HEK293 (cell line): ENCODE measurements at regions not wholly inside any gene's neighbourhood (a gene's known extent, or its start where the extent isn't known, plus 50 kb on each side); places are given as distances from the start of the nearest gene placed in this dataset.

Source experiments
- CTCF ChIA-PET: fragments of 350-600 bp; formaldehyde crosslinking; extraction: SDS; loops from one replicate; lab custom pipeline; 2021; ENCODE audit warnings: antibody characterized with exemption; lab: Yijun Ruan, JAX
- POLR2A ChIA-PET: fragments of 300-600 bp; formaldehyde crosslinking; extraction: SDS; loops from one replicate; lab custom pipeline; 2020; ENCODE audit warnings: antibody characterized with exemption, inconsistent platforms; lab: Yijun Ruan, JAX
- H3K27ac ChIP-seq: fragments of 200-500 bp; sonication (Bioruptor generic); 2 replicates; pipeline ENCODE4 v1.5.1; 2014; ENCODE audit warnings: low read depth, low read length, control low read depth, inconsistent platforms; ENCODE audit errors: extremely low read depth
- H3K36me3 ChIP-seq, 2 experiments: fragments of 200-500 bp in 1 of 2; sonication (Bioruptor generic) in 1 of 2; 1 replicate in 1 of 2; 2 replicates in 1 of 2; pipeline ENCODE4 v1.5.1; 2014 to 2017; ENCODE audit warnings: inconsistent platforms in 2 of 2, low read length in 2 of 2; ENCODE audit not compliant: control insufficient read depth in 2 of 2, insufficient read depth in 1 of 2
- H3K4me1 ChIP-seq: fragments of 200-500 bp; sonication (Bioruptor generic); 2 replicates; pipeline ENCODE4 v1.5.1; 2014; ENCODE audit warnings: mild to moderate bottlenecking, low read length, inconsistent platforms; ENCODE audit not compliant: control insufficient read depth, insufficient read depth
- H3K4me3 ChIP-seq: 2 replicates; pipeline ENCODE4 v1.5.1; 2011; ENCODE audit warnings: low read depth, mild to moderate bottlenecking, control low read depth, low read length, moderate library complexity
- H3K9me3 ChIP-seq: fragments of 200-500 bp; sonication (Bioruptor generic); 2 replicates; pipeline ENCODE4 v1.5.1; 2014; ENCODE audit warnings: low read depth, low read length, inconsistent platforms; ENCODE audit not compliant: control insufficient read depth, insufficient read depth
- GFI1B ChIP-seq: fragments of 450-650 bp; formaldehyde crosslinking; IDR thresholded peaks from 2 replicates; pipeline ENCODE4 v1.5.1; 2016; ENCODE audit warnings: missing biosample characterization, missing genetic modification characterization
- SCRT1 ChIP-seq: fragments of 450-650 bp; formaldehyde crosslinking; IDR thresholded peaks from 2 replicates; pipeline ENCODE4 v1.5.1; 2016; ENCODE audit warnings: missing biosample characterization, missing genetic modification characterization, borderline replicate concordance
- SP7 ChIP-seq: fragments of 450-650 bp; formaldehyde crosslinking; IDR thresholded peaks from 2 replicates; pipeline ENCODE4 v1.5.1; 2016; ENCODE audit warnings: missing biosample characterization, missing genetic modification characterization
- TCF7L2 ChIP-seq: IDR thresholded peaks from 2 replicates; pipeline ENCODE4 v1.6.1; 2011; ENCODE audit warnings: low read depth, mild to moderate bottlenecking, inconsistent platforms, low read length, moderate library complexity, borderline replicate concordance
- TRIM28 ChIP-seq: IDR thresholded peaks from 2 replicates; pipeline ENCODE4 v1.6.1; 2011; ENCODE audit warnings: low read length, control low read depth, borderline replicate concordance
- YY2 ChIP-seq: fragments of 450-650 bp; formaldehyde crosslinking; IDR thresholded peaks from 2 replicates; pipeline ENCODE4 v1.5.1; 2016; ENCODE audit warnings: missing biosample characterization, missing genetic modification characterization
- ZBTB1 ChIP-seq: fragments of 450-650 bp; formaldehyde crosslinking; IDR thresholded peaks from 2 replicates; pipeline ENCODE4 v1.5.1; 2016; ENCODE audit warnings: missing biosample characterization, missing genetic modification characterization
- ZNF138 ChIP-seq: fragments of 450-650 bp; formaldehyde crosslinking; IDR thresholded peaks from 2 replicates; pipeline ENCODE4 v1.5.1; 2016; ENCODE audit warnings: missing biosample characterization, missing genetic modification characterization, borderline replicate concordance
- ZNF211 ChIP-seq: fragments of 450-650 bp; formaldehyde crosslinking; IDR thresholded peaks from 2 replicates; pipeline ENCODE4 v1.5.1; 2016; ENCODE audit warnings: low read depth, missing biosample characterization, missing genetic modification characterization
- ZNF223 ChIP-seq: fragments of 450-650 bp; formaldehyde crosslinking; IDR thresholded peaks from 2 replicates; pipeline ENCODE4 v1.5.1; 2016; ENCODE audit warnings: missing biosample characterization, missing genetic modification characterization
- ZNF37A ChIP-seq: fragments of 450-650 bp; IDR thresholded peaks from 2 replicates; pipeline ENCODE4 v1.5.1; 2018; ENCODE audit warnings: missing biosample characterization, missing genetic modification characterization
- ZNF521 ChIP-seq: fragments of 450-650 bp; formaldehyde crosslinking; IDR thresholded peaks from 2 replicates; pipeline ENCODE4 v1.5.1; 2017; ENCODE audit warnings: missing biosample characterization, mild to moderate bottlenecking, missing genetic modification characterization
- ZNF600 ChIP-seq: fragments of 450-650 bp; formaldehyde crosslinking; IDR thresholded peaks from 2 replicates; pipeline ENCODE4 v1.5.1; 2016; ENCODE audit warnings: missing biosample characterization, missing genetic modification characterization
- TF ChIP-seq, protein P1 (sequence below): fragments of 450-650 bp; formaldehyde crosslinking; IDR thresholded peaks from 2 replicates; pipeline ENCODE4 v1.5.1; 2016; ENCODE audit warnings: missing biosample characterization, missing genetic modification characterization
- TF ChIP-seq, protein P2 (sequence below): fragments of 450-650 bp; formaldehyde crosslinking; conservative IDR thresholded peaks from 2 replicates; pipeline ENCODE4 v1.5.1; 2016; ENCODE audit warnings: low read depth, missing biosample characterization, missing genetic modification characterization
- TF ChIP-seq, protein P3 (sequence below): fragments of 450-650 bp; formaldehyde crosslinking; IDR thresholded peaks from 2 replicates; pipeline ENCODE4 v1.5.1; 2016; ENCODE audit warnings: missing biosample characterization, missing genetic modification characterization
- TF ChIP-seq, protein P4 (sequence below): fragments of 450-650 bp; formaldehyde crosslinking; IDR thresholded peaks from 2 replicates; pipeline ENCODE4 v1.5.1; 2016; ENCODE audit warnings: missing biosample characterization, missing genetic modification characterization

DNA sequence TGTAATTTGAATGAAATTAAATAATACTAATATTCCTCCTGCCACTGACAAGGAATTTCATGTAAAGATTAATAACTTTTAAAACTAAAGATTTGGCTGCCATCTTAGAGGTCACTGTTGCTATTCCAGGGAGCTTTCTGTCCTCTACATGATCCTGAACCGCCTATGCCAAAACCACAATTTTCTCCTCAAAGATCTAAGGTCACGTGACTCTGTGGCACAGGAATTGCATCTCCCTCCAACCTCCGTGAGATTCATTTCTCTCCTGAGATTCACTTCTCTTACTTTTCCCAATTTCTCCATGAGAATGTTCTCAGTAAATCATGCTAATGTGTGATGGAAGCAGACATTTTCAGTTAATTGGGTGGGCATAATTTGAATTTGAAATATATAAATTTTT lies 379.6 kb upstream of the TSHZ2 start:
- H3K27ac ChIP-seq: no peak overlapping the region
- no peak overlapping the region for H3K4me3 ChIP-seq
- no peaks in the 10 kb centered on the region for H3K36me3 ChIP-seq
- POLR2A ChIA-PET: no interaction called here
- H3K9me3 ChIP-seq: no peaks in the 10 kb centered on the region
- no peaks in the 10 kb centered on the region for H3K4me1 ChIP-seq
- CTCF ChIA-PET: no interaction called here
- TF ChIP-seq ZNF223 (tag by site-specific recombination) (no peak), ZNF521 (no peak), TCF7L2 (no peak), GFI1B (tag by site-specific recombination) (no peak), ZNF600 (tag by site-specific recombination) (no peak)
- TF ChIP-seq, protein P1, sequence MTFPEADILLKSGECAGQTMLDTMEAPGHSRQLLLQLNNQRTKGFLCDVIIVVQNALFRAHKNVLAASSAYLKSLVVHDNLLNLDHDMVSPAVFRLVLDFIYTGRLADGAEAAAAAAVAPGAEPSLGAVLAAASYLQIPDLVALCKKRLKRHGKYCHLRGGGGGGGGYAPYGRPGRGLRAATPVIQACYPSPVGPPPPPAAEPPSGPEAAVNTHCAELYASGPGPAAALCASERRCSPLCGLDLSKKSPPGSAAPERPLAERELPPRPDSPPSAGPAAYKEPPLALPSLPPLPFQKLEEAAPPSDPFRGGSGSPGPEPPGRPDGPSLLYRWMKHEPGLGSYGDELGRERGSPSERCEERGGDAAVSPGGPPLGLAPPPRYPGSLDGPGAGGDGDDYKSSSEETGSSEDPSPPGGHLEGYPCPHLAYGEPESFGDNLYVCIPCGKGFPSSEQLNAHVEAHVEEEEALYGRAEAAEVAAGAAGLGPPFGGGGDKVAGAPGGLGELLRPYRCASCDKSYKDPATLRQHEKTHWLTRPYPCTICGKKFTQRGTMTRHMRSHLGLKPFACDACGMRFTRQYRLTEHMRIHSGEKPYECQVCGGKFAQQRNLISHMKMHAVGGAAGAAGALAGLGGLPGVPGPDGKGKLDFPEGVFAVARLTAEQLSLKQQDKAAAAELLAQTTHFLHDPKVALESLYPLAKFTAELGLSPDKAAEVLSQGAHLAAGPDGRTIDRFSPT: no peak

DNA sequence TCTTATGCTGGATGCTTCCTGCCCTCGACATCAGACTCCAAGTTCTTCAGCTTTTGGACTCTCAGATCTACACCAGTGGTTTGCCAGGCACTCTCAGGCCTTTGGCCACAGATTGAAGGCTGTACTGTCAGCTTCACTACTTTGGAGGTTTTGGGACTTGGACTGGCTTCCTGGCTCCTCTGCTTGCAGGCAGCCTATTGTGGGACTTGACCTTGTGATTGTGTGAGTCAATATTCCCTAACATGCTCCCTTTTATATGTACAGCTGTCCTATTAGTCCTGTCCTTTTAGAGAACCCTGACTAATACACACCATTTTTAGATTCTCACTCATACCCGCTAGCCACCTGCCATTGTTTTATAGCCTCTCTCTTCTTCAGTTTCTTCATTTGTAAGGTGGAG lies 382.1 kb upstream of the TSHZ2 start:
- no peaks in the 10 kb centered on the region for H3K4me1 ChIP-seq
- POLR2A ChIA-PET: no interaction called here
- H3K27ac ChIP-seq: no peak overlapping the region
- H3K36me3 ChIP-seq: no peaks in the 10 kb centered on the region
- no peaks in the 10 kb centered on the region for H3K9me3 ChIP-seq
- CTCF ChIA-PET: interaction anchor here (0.6 kb wide), 1 partner anchor 12 kb away, joined by 3 read pairs; no protein-coding TSS in a partner anchor
- H3K4me3 ChIP-seq: no peak overlapping the region
- TF ChIP-seq, protein P2, sequence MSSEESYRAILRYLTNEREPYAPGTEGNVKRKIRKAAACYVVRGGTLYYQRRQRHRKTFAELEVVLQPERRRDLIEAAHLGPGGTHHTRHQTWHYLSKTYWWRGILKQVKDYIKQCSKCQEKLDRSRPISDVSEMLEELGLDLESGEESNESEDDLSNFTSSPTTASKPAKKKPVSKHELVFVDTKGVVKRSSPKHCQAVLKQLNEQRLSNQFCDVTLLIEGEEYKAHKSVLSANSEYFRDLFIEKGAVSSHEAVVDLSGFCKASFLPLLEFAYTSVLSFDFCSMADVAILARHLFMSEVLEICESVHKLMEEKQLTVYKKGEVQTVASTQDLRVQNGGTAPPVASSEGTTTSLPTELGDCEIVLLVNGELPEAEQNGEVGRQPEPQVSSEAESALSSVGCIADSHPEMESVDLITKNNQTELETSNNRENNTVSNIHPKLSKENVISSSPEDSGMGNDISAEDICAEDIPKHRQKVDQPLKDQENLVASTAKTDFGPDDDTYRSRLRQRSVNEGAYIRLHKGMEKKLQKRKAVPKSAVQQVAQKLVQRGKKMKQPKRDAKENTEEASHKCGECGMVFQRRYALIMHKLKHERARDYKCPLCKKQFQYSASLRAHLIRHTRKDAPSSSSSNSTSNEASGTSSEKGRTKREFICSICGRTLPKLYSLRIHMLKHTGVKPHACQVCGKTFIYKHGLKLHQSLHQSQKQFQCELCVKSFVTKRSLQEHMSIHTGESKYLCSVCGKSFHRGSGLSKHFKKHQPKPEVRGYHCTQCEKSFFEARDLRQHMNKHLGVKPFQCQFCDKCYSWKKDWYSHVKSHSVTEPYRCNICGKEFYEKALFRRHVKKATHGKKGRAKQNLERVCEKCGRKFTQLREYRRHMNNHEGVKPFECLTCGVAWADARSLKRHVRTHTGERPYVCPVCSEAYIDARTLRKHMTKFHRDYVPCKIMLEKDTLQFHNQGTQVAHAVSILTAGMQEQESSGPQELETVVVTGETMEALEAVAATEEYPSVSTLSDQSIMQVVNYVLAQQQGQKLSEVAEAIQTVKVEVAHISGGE (tag by site-specific recombination): no peak
- TF ChIP-seq ZBTB1 (tag by site-specific recombination) (no peak), ZNF37A (tag by site-specific recombination) (no peak), SCRT1 (no peak), SP7 (tag by site-specific recombination) (no peak), YY2 (tag by site-specific recombination) (no peak), TRIM28 (no peak), ZNF138 (tag by site-specific recombination) (no peak), ZNF211 (no peak)
- TF ChIP-seq, protein P3, sequence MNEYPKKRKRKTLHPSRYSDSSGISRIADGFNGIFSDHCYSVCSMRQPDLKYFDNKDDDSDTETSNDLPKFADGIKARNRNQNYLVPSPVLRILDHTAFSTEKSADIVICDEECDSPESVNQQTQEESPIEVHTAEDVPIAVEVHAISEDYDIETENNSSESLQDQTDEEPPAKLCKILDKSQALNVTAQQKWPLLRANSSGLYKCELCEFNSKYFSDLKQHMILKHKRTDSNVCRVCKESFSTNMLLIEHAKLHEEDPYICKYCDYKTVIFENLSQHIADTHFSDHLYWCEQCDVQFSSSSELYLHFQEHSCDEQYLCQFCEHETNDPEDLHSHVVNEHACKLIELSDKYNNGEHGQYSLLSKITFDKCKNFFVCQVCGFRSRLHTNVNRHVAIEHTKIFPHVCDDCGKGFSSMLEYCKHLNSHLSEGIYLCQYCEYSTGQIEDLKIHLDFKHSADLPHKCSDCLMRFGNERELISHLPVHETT (tag by site-specific recombination): no peak
- TF ChIP-seq, protein P4, sequence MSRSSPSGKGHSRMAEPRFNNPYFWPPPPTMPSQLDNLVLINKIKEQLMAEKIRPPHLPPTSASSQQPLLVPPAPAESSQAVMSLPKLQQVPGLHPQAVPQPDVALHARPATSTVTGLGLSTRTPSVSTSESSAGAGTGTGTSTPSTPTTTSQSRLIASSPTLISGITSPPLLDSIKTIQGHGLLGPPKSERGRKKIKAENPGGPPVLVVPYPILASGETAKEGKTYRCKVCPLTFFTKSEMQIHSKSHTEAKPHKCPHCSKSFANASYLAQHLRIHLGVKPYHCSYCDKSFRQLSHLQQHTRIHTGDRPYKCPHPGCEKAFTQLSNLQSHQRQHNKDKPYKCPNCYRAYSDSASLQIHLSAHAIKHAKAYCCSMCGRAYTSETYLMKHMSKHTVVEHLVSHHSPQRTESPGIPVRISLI: no peak
- TF ChIP-seq, all 188 proteins: peak for 0
